ENCODE measurements at regions not wholly inside any gene's neighbourhood (a gene's known extent, or its start where the extent isn't known, plus 50 kb on each side); places are given as distances from the start of the nearest gene placed in this dataset.

DNA sequence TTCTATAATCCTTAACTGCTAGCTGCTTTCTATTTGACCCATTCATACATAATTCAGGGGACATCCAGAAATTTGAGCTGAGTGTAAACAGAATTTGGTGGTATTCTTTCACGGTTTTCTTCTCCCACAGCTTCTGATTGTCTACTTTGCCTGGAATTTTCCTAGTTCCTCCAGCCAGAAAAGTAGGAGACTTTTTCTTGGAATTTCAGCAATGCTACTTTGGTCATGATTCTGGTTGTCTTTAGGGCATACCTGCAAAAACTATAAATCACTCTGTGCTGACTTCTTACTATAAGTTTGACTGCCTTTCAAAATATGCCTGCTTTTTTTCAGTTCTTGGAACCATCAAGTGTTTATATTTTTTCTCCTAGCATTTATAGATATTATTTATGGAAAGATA is 260.2 kb downstream of the TMEM38B start:
- no peak overlapping the region for H3K4ac ChIP-seq (ENCODE audit: low read depth, low read length)
- no peak overlapping the region for H4K91ac ChIP-seq (ENCODE audit: insufficient read length, low read depth, low read length)
- H3T11ph ChIP-seq (ENCODE audit: low read length): no peak overlapping the region
- Mint-ChIP-seq H3K27me3 (ENCODE audit: low read depth) (no peaks in the 10 kb centered on the region), H3K36me3 (ENCODE audit: insufficient read depth in 1 of 3, low read depth in 3 of 3) (peaks cover 0 to under 1% (median 0%) of the 10 kb centered on the region in 3 experiments; a peak in 1 of 7 replicates), H3K27ac (peak overlapping the region in 2 of 3 experiments; percentile 4 to 36; a peak in 1 of 7 replicates), H3K9me3 (no peaks in the 10 kb centered on the region), H3K4me1 (peaks cover 34 to 42% of the 10 kb centered on the region in 2 experiments), H3K4me3 (no peak overlapping the region)
- H3K27me3 ChIP-seq (ENCODE audit: insufficient read depth, low read length): no peaks in the 10 kb centered on the region
- DNase-seq: no peak
- H2BK15ac ChIP-seq (ENCODE audit: low read depth, low read length): no peak overlapping the region
- no peak overlapping the region for H3K18ac ChIP-seq (ENCODE audit: insufficient read length, low read depth, low read length)
- H2BK5ac ChIP-seq (ENCODE audit: insufficient read length, low read length): no peak overlapping the region
- no peak overlapping the region for H2BK120ac ChIP-seq (ENCODE audit: low read depth, low read length, poor library complexity, severe bottlenecking)
- H2AFZ ChIP-seq (ENCODE audit: low read length): no peak overlapping the region
- H2BK12ac ChIP-seq (ENCODE audit: insufficient read length, low read depth, low read length): no peak overlapping the region
- H3K56ac ChIP-seq (ENCODE audit: insufficient read length, low read depth, low read length): no peak overlapping the region
- TF ChIP-seq, protein P1, sequence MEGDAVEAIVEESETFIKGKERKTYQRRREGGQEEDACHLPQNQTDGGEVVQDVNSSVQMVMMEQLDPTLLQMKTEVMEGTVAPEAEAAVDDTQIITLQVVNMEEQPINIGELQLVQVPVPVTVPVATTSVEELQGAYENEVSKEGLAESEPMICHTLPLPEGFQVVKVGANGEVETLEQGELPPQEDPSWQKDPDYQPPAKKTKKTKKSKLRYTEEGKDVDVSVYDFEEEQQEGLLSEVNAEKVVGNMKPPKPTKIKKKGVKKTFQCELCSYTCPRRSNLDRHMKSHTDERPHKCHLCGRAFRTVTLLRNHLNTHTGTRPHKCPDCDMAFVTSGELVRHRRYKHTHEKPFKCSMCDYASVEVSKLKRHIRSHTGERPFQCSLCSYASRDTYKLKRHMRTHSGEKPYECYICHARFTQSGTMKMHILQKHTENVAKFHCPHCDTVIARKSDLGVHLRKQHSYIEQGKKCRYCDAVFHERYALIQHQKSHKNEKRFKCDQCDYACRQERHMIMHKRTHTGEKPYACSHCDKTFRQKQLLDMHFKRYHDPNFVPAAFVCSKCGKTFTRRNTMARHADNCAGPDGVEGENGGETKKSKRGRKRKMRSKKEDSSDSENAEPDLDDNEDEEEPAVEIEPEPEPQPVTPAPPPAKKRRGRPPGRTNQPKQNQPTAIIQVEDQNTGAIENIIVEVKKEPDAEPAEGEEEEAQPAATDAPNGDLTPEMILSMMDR (conservative IDR thresholded peaks at IDR 0.05): no peak
- no peak overlapping the region for H3K27ac ChIP-seq (ENCODE audit: insufficient read length, low read depth, low read length)
- no peak overlapping the region for H3K14ac ChIP-seq (ENCODE audit: insufficient read depth, low read length)
- H3K23ac ChIP-seq (ENCODE audit: insufficient read length, low read depth, low read length): no peak overlapping the region
- no peak overlapping the region for H4K5ac ChIP-seq (ENCODE audit: insufficient read length, low read depth, low read length)
- no peak overlapping the region for H4K8ac ChIP-seq (replicated peaks; ENCODE audit: insufficient read length, low read depth, low read length)
- H4K20me1 ChIP-seq (ENCODE audit: control insufficient read depth, insufficient read depth, insufficient read length): no peaks in the 10 kb centered on the region
- no peak overlapping the region for H2BK20ac ChIP-seq (ENCODE audit: low read depth, low read length, poor library complexity, severe bottlenecking)
- no peak overlapping the region for H3K4me2 ChIP-seq (ENCODE audit: insufficient read depth, insufficient read length, low read length)
- H3K23me2 ChIP-seq (ENCODE audit: insufficient read length, low read depth, low read length, poor library complexity, severe bottlenecking): no peaks in the 10 kb centered on the region
- no peaks in the 10 kb centered on the region for H3K79me1 ChIP-seq (ENCODE audit: insufficient read depth, low read depth, low read length, poor library complexity, severe bottlenecking)
- no peak overlapping the region for H3K9ac ChIP-seq (ENCODE audit: extremely low read depth, insufficient read length, low read length)
- H2AK5ac ChIP-seq (ENCODE audit: insufficient read length, low read length): no peak overlapping the region
- no peaks in the 10 kb centered on the region for H3K9me3 ChIP-seq (ENCODE audit: control insufficient read depth, low read depth, low read length)
- peaks cover 7% of the 10 kb centered on the region; the same call in 1 of the 2 replicates for H3K4me1 ChIP-seq (ENCODE audit: insufficient read depth, low read length)
- H3K79me2 ChIP-seq (ENCODE audit: insufficient read depth, low read length): no peaks in the 10 kb centered on the region
- WGBS (ENCODE audit: extremely low coverage, insufficient read length, low lambda C conversion rate): no CpG with 5 or more reads among the region's 1 CpG

All from H9 (cell line).